ENCODE measurements at regions not wholly inside any gene's neighbourhood (a gene's known extent, or its start where the extent isn't known, plus 50 kb on each side); places are given as distances from the start of the nearest gene placed in this dataset.

- TF ChIP-seq CTCF (IDR thresholded peaks at IDR 0.05; ENCODE audit: poor library complexity, severe bottlenecking) (no peak), EZH2 (IDR thresholded peaks at IDR 0.05; ENCODE audit: borderline replicate concordance, insufficient read depth, low read length, poor library complexity, severe bottlenecking) (no peak), POLR2AphosphoS5 (IDR thresholded peaks at IDR 0.05) (no peak), REST (IDR thresholded peaks at IDR 0.05; ENCODE audit: borderline replicate concordance) (no peak), EP300 (conservative IDR thresholded peaks at IDR 0.05; ENCODE audit: poor library complexity, severe bottlenecking) (no peak), RAD21 (conservative IDR thresholded peaks at IDR 0.05) (no peak), TAF1 (IDR thresholded peaks at IDR 0.05; ENCODE audit: low read depth) (no peak), SMC3 (conservative IDR thresholded peaks at IDR 0.05; ENCODE audit: poor library complexity) (no peak)
Observed at GRCh38 chr13:110802260-110802659, 88.8 kb downstream of the ING1 start.

Measured in neural cell (in vitro differentiated cells).